ENCODE measurements at regions not wholly inside any gene's neighbourhood (a gene's known extent, or its start where the extent isn't known, plus 50 kb on each side); places are given as distances from the start of the nearest gene placed in this dataset.

GRCh38 chr1:198861636-198862035 is 222.8 kb downstream of the PTPRC start:
- no peak for FAIRE-seq
- H3K79me2 ChIP-seq (ENCODE audit: insufficient read depth, low read length) = peaks cover 95% of the 10 kb centered on the region

GRCh38 chr1:198864695-198865094 is 225.9 kb downstream of the PTPRC start:
- Histone ChIP-seq H3K27me3 (ENCODE audit: insufficient read depth, low read length) (no peaks in the 10 kb centered on the region), H3K4me1 (ENCODE audit: insufficient read depth, low read length) (no peaks in the 10 kb centered on the region), H3K4me3 (ENCODE audit: insufficient read depth, low read depth, low read length) (no peak overlapping the region), H3K36me3 (ENCODE audit: insufficient read depth, low read length) (peaks cover 5% of the 10 kb centered on the region), H3K79me2 (ENCODE audit: insufficient read depth, low read length) (peaks cover 97% of the 10 kb centered on the region), H2AFZ (ENCODE audit: low read depth, low read length) (no peak overlapping the region), H4K20me1 (ENCODE audit: insufficient read depth, low read length) (peaks cover 40% of the 10 kb centered on the region), H3K9me3 (ENCODE audit: insufficient read depth, low read depth, low read length) (no peaks in the 10 kb centered on the region), H3K9ac (ENCODE audit: low read length) (no peak overlapping the region), H3K27ac (ENCODE audit: low read depth, low read length) (no peak overlapping the region), H3K4me2 (ENCODE audit: low read length) (no peak overlapping the region)
- Mint-ChIP-seq H3K27me3 (ENCODE audit: low read depth, unreplicated experiment) (no peaks in the 10 kb centered on the region), H3K27ac (ENCODE audit: unreplicated experiment) (no peak overlapping the region), H3K36me3 (ENCODE audit: low read depth, unreplicated experiment) (peaks cover 2% of the 10 kb centered on the region), H3K9me3 (ENCODE audit: unreplicated experiment) (no peaks in the 10 kb centered on the region), H3K4me3 (ENCODE audit: unreplicated experiment) (no peak overlapping the region), H3K4me1 (ENCODE audit: low read depth, unreplicated experiment) (peaks cover 3% of the 10 kb centered on the region)
- DNase-seq (ENCODE audit: low read depth) (no peak), FAIRE-seq (no peak)
- no peak for TF ChIP-seq EZH2 (IDR thresholded peaks at IDR 0.05; ENCODE audit: insufficient read depth, low read length)
- TF ChIP-seq CTCF (IDR thresholded peaks at IDR 0.05; ENCODE audit: insufficient read depth, low read depth, low read length) = no peak

More at GRCh38 chr1:198861636-198862035, 222.8 kb downstream of the PTPRC start:
- Histone ChIP-seq H2AFZ (ENCODE audit: low read depth, low read length) (no peak overlapping the region), H3K27ac (ENCODE audit: low read depth, low read length) (no peak overlapping the region), H3K9ac (ENCODE audit: low read length) (no peak overlapping the region), H3K9me3 (ENCODE audit: insufficient read depth, low read depth, low read length) (no peaks in the 10 kb centered on the region), H4K20me1 (ENCODE audit: insufficient read depth, low read length) (peaks cover 39% of the 10 kb centered on the region), H3K4me2 (ENCODE audit: low read length) (no peak overlapping the region), H3K36me3 (ENCODE audit: insufficient read depth, low read length) (peaks cover 26% of the 10 kb centered on the region), H3K4me1 (ENCODE audit: insufficient read depth, low read length) (no peaks in the 10 kb centered on the region), H3K27me3 (ENCODE audit: insufficient read depth, low read length) (no peaks in the 10 kb centered on the region), H3K4me3 (ENCODE audit: insufficient read depth, low read depth, low read length) (no peak overlapping the region)
- no peak for TF ChIP-seq CTCF (IDR thresholded peaks at IDR 0.05; ENCODE audit: insufficient read depth, low read depth, low read length)
- TF ChIP-seq EZH2 (IDR thresholded peaks at IDR 0.05; ENCODE audit: insufficient read depth, low read length) = no peak
- DNase-seq (ENCODE audit: low read depth) = no peak
- H3K36me3 Mint-ChIP-seq (ENCODE audit: low read depth, unreplicated experiment) = peaks cover 8% of the 10 kb centered on the region
- H3K27ac Mint-ChIP-seq (ENCODE audit: unreplicated experiment) = no peak overlapping the region
- H3K4me3 Mint-ChIP-seq (ENCODE audit: unreplicated experiment) = no peak overlapping the region
- peaks cover 2% of the 10 kb centered on the region for H3K4me1 Mint-ChIP-seq (ENCODE audit: low read depth, unreplicated experiment)
- H3K27me3 Mint-ChIP-seq (ENCODE audit: low read depth, unreplicated experiment) = no peaks in the 10 kb centered on the region
- no peaks in the 10 kb centered on the region for H3K9me3 Mint-ChIP-seq (ENCODE audit: unreplicated experiment)

- Histone ChIP-seq H3K27me3 (ENCODE audit: insufficient read depth, low read length) (no peaks in the 10 kb centered on the region), H3K4me2 (ENCODE audit: low read length) (no peak overlapping the region), H2AFZ (ENCODE audit: low read depth, low read length) (no peak overlapping the region), H3K27ac (ENCODE audit: low read depth, low read length) (no peak overlapping the region), H4K20me1 (ENCODE audit: insufficient read depth, low read length) (peaks cover 45% of the 10 kb centered on the region), H3K9ac (ENCODE audit: low read length) (no peak overlapping the region), H3K36me3 (ENCODE audit: insufficient read depth, low read length) (peaks cover 5% of the 10 kb centered on the region), H3K4me1 (ENCODE audit: insufficient read depth, low read length) (no peaks in the 10 kb centered on the region), H3K4me3 (ENCODE audit: insufficient read depth, low read depth, low read length) (no peak overlapping the region), H3K9me3 (ENCODE audit: insufficient read depth, low read depth, low read length) (no peaks in the 10 kb centered on the region), H3K79me2 (ENCODE audit: insufficient read depth, low read length) (peaks cover 97% of the 10 kb centered on the region)
- TF ChIP-seq CTCF (IDR thresholded peaks at IDR 0.05; ENCODE audit: insufficient read depth, low read depth, low read length) = no peak
- TF ChIP-seq EZH2 (IDR thresholded peaks at IDR 0.05; ENCODE audit: insufficient read depth, low read length) = no peak
- H3K9me3 Mint-ChIP-seq (ENCODE audit: unreplicated experiment) = no peaks in the 10 kb centered on the region
- no peak overlapping the region for H3K4me3 Mint-ChIP-seq (ENCODE audit: unreplicated experiment)
- no peak overlapping the region for H3K27ac Mint-ChIP-seq (ENCODE audit: unreplicated experiment)
- H3K4me1 Mint-ChIP-seq (ENCODE audit: low read depth, unreplicated experiment) = peaks cover 1% of the 10 kb centered on the region
- peaks cover 5% of the 10 kb centered on the region for H3K36me3 Mint-ChIP-seq (ENCODE audit: low read depth, unreplicated experiment)
- DNase-seq (ENCODE audit: low read depth) = no peak
- no peak for FAIRE-seq
- no peaks in the 10 kb centered on the region for H3K27me3 Mint-ChIP-seq (ENCODE audit: low read depth, unreplicated experiment)
These were observed 226.5 kb downstream of the PTPRC start for GRCh38 chr1:198865319-198865718.

All from astrocyte (in vitro differentiated cells and primary cell).